IPS DF 4.7 (cell line): ENCODE measurements at regions not wholly inside any gene's neighbourhood (a gene's known extent, or its start where the extent isn't known, plus 50 kb on each side); places are given as distances from the start of the nearest gene placed in this dataset.
"Not testable (repeated sequence)": the region's sequence is repeated elsewhere in the genome, so short reads cannot be mapped to it uniquely, and the experiment has no call there.

Experiments used
- DNase-seq: peaks from one replicate; pipeline ENCODE4 v3.0.0-alpha.2; 2013; ENCODE audit warnings: low spot score; ENCODE audit errors: extremely low read depth

- no peak for DNase-seq
Measured at GRCh38 chr6:6412700-6413099, 92.2 kb upstream of the F13A1 start.

GRCh38 chr6:6414931-6415330 lies 94.5 kb upstream of the F13A1 start:
- no peak for DNase-seq

- DNase-seq = no peak
Measured at GRCh38 chr6:6417475-6417874, 97.0 kb upstream of the F13A1 start.

DNA sequence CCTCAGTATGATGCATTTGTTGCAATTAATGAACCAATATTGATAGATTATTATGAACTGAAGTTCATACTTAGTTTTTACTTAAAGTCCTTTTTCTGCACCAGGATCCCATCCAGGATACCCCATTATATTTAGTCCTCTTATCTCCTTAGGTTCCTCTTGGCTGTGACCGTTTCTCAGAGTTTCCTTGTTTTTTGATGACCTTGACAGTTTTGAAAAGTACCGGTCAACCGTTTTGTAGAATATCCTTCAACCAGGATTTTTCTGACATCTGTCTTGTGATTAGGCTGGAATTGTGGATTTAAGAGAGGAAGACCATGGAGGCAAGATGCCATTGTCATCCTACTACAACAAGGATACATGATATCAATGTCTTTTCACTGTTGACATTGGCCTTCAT lies 98.0 kb upstream of the F13A1 start:
- DNase-seq = no peak

DNA sequence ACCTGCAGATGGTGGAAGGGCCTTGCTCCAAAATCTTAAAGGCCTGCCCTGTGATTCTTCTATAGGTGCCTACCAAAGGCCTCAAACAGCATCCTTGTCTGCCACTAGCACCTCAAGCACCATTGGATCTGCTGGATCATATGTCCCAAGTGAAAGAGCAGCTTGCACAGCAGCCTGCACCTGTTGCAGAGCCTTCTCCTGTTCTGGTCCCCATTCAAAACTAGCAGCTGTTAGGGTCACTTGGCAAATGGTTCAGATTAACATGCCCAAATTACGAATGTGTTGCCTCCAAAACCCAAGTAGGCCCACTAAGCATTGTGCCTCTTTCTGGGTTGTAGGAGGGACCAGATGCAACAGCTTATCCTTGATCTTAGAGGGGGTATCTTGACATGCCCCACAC lies 99.6 kb upstream of the F13A1 start:
- no peak for DNase-seq

GRCh38 chr6:6434151-6434550 lies 113.7 kb upstream of the F13A1 start:
- DNase-seq = no peak

DNA sequence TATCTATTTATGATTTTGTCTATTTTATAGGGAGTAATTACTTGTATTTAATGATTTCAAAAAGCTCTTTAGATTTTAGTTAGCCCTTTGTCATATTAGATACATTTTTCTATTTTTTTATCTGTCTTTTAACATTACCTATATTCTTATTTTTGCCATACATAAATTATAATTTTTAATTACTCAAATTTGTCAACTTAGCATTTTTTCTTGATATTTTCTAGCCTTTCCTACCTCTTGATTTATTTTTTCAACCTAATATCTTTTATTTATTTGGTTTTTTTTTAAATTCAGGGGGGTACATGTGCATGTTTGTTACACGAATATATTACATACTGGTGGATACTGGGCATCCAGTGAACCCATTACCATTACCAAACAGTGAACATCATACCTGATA lies 114.3 kb upstream of the F13A1 start:
- DNase-seq = no peak

DNA sequence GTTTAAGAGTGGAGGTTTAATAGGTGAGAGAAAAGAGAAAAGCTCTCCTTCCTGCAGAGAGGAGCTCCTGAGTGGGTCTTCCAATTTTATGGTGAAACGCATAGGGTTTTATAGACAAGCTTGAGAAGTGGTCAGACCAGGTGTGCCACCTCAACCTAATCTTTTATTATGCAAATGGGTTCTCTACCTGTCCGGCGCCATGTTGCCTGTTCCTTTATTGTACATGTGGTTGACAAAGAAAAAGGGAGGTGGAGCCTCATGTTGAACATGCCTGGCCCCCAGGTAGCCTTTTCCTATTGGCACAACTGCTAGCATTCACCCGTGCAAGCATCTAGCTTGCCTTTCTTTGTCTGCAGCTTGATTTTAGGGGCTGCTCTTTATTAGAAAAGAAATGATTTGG lies 115.9 kb upstream of the F13A1 start:
- DNase-seq = no peak

- no peak for DNase-seq
Measured at GRCh38 chr6:6436946-6437345, 116.5 kb upstream of the F13A1 start.

GRCh38 chr6:6438286-6438685 lies 117.8 kb upstream of the F13A1 start:
- DNase-seq = no peak

- DNase-seq = no peak
Measured at GRCh38 chr6:6439778-6440177, 119.3 kb upstream of the F13A1 start.

DNA sequence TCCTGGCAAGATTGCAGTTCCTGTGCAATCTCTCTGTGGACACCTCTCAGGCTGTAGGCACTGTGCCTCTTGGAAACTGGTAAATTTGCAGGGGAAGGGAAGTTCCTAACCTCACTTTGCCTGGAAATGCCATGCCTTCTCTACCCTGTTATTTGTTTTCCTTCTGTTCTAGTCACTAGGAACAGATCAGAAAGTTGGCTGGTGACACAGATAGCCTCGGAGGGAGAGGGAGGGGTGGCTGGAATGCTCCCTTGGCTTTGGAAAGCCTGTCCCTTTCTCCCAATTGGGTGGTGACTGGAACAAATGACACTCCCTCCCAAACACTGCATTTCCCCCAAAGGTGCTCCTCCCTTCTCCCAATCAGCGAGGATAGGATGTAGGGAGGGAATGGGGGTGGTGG lies 131.5 kb upstream of the F13A1 start:
- no peak for DNase-seq

DNA sequence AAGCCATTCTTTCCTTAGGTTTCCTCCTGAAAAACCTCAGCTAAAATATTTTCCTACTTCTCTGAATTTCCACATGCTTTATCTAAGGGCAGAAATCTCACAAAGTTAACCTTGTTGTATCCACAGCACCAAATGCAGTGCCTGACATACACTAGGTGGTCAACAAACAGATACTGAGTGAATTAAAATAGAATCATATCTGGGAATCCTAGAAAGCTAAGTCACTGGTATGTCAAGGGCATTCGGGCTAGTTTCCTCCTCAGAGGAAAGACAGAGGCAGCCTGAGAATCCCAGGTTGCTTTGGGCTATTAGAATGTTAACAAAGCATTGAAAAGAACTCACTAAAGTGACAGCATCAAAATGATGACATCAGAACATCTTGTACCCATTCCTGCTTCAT lies 132.7 kb upstream of the F13A1 start:
- no peak for DNase-seq

- no peak for DNase-seq
Measured at GRCh38 chr6:6455272-6455671, 133.2 kb upstream of the LY86 start.

- DNase-seq = no peak
Measured at GRCh38 chr6:6458172-6458571, 130.3 kb upstream of the LY86 start.

DNA sequence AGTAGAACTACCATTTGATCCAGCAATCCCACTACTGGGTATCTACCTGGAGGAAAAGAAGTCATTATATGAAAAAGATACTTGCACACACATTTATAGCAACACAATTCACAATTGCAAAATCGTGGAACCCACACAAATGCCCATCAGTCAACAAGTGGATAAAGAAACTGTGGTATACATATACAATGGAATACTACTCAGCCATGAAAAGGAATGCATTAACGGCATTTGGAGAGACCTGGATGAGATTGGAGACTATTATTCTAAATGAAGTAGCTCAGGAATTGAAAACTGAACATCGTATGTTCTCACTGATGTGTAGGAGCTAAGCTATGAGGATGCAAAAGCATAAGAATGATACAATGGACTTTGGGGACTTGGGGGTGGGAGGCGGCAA lies 128.6 kb upstream of the LY86 start:
- not testable (repeated sequence) for DNase-seq

GRCh38 chr6:6460416-6460815 lies 128.1 kb upstream of the LY86 start:
- DNase-seq = no peak

DNA sequence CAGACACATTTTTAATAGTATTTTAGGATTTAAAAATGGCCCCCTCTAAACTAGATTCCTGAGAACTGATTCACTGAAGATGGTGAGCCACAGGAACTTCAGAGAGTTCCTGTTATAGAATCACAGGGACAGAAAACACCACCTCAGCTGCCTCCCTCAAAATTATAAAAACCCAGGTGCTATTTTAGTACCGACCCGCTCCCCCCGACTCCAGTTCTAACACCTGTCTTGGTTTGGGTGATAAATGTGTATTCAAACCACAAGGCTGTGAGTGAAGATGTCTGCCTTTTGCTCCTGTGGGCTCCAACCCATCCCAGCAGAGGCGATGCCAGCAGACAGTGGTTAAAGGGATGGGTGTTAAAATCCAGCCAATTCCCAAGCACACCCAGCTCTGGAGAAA lies 127.4 kb upstream of the LY86 start:
- no peak for DNase-seq

- no peak for DNase-seq
Measured at GRCh38 chr6:6466967-6467761, 121.4 kb upstream of the LY86 start.

DNA sequence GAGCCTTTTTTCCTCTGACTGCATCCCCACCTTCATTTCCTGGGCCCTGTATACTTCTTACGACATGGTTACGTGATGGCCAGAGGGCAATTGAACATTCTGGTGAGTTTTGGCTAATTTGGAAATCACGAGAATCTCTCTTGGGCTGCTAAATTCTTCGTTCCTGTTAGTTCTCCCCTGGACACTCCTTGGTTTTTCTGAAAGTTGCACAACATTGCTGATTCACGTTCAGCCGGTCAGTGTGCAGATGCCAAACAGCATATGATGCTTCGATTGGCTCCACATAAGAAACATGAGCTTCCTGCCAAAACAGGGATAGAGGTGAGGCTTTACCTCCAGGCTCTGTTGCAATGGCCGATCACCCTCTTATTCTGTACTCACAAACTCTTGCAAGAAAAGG lies 119.4 kb upstream of the LY86 start:
- DNase-seq = no peak

DNA sequence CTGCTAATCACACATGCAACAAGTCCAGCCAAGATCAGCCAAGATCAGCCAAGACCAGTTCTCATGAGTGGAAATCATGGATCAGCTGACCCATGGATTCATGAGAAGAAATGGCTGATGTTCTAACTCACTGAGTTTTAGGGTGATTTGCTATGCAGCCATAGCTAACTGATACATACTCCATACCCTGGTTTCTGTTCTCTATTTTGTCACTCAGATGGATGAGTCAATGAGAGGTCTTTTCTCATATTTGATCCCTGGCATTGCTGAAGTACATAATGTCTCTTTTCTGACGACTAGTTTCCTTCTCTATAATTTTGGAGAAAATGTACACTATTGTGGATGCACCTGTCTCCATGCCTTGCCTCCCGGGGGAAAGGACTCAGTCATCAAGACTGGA lies 118.4 kb upstream of the LY86 start:
- DNase-seq = no peak

- DNase-seq = no peak
Measured at GRCh38 chr6:6471276-6471675, 117.2 kb upstream of the LY86 start.

DNA sequence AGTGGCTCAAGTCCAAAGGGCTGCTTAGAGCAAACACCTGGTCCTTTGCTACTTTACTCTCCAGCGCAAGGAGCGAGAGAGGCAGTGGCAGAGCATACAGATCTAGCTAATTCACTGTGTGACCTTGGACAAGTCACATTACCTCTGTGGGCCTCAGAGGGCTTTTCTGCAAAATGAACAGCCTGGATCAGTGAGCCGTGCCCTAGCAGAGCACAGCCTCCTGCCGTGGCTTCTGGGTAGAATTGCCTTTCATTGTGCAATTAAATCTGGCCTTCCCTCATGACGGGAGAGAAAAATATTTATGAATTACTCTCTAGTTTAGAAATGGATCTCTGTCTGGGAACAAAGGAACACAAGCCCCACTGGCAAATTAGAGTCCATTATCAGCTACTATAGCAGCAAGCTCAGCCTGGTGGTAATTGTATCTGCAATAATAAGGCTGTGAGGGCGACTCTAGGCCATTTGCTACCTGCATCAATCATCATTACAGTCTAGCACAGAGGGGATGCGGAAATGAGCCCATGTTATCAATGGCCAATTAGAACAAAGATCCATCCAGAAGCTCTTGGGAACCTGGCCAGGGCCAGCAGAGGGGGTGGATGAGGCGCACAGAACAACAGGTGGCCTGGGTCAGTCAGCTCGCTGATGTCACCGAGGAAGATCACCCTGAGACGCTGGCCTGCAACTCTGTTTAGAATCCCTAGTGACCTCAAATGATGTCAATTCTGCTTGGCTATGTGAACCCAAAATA lies 114.2 kb upstream of the LY86 start:
- DNase-seq = no peak
